CD4-positive, CD25-positive, alpha-beta regulatory T cell (primary cell): ENCODE measurements at regions not wholly inside any gene's neighbourhood (a gene's known extent, or its start where the extent isn't known, plus 50 kb on each side); places are given as distances from the start of the nearest gene placed in this dataset.

Experiments used
- ATAC-seq, 2 donors: fragments of 150-1000 bp; cut with Tn5 transposase; one replicate each; pipeline ENCODE4 v1.10.0; 2021; ENCODE audit warnings: low read depth in 2 of 2, moderate number of reproducible peaks in 2 of 2, moderate library complexity in 1 of 2
- DNase-seq, 3 donors: peaks; one replicate each; pipeline versions ENCODE4 v3.0.0 to v3.0.0-alpha.2; 2012 to 2022; ENCODE audit warnings: mixed read lengths in 1 of 3
- H3K27ac ChIP-seq: one replicate; pipeline ENCODE4 v1.7.0; 2013; ENCODE audit warnings: mild to moderate bottlenecking, low read length; ENCODE audit not compliant: insufficient read depth, poor library complexity, severe bottlenecking
- H3K27me3 ChIP-seq: one replicate; pipeline ENCODE4 v1.7.0; 2013; ENCODE audit warnings: low read length; ENCODE audit not compliant: control insufficient read depth, insufficient read depth
- H3K36me3 ChIP-seq: one replicate; pipeline ENCODE4 v1.7.0; 2013; ENCODE audit warnings: mild to moderate bottlenecking, low read length, moderate library complexity; ENCODE audit not compliant: control insufficient read depth, insufficient read depth
- H3K4me1 ChIP-seq: 2 replicates; pipeline ENCODE4 v1.7.0; 2013; ENCODE audit warnings: mild to moderate bottlenecking, low read length; ENCODE audit not compliant: insufficient read depth, control insufficient read depth, poor library complexity, severe bottlenecking
- H3K4me3 ChIP-seq: one replicate; pipeline ENCODE4 v1.7.0; 2013; ENCODE audit warnings: low read depth, mild to moderate bottlenecking, low read length, moderate library complexity
- H3K9me3 ChIP-seq, 2 experiments: 1 replicate in 1 of 2; 2 replicates in 1 of 2; pipeline ENCODE4 v1.7.0; 2013; ENCODE audit warnings: low read length in 2 of 2, mild to moderate bottlenecking in 1 of 2, moderate library complexity in 1 of 2; ENCODE audit not compliant: control insufficient read depth in 2 of 2
- H3K27ac Mint-ChIP-seq, 3 donors: one replicate each; pipeline ENCODE4 v1.8.0; 2020 to 2022; ENCODE audit warnings: mild to moderate bottlenecking in 3 of 3, mixed read lengths in 3 of 3, moderate library complexity in 2 of 3
- H3K27me3 Mint-ChIP-seq: one replicate; pipeline ENCODE4 v1.8.0; 2022; ENCODE audit warnings: mild to moderate bottlenecking, mixed read lengths
- H3K36me3 Mint-ChIP-seq: one replicate; pipeline ENCODE4 v1.8.0; 2020; ENCODE audit warnings: mixed read lengths
- H3K4me1 Mint-ChIP-seq, 4 donors: one replicate each; pipeline ENCODE4 v1.8.0; 2020 to 2022; ENCODE audit warnings: mixed read lengths in 4 of 4, mild to moderate bottlenecking in 1 of 4
- H3K4me3 Mint-ChIP-seq, 4 donors: one replicate each; pipeline ENCODE4 v1.8.0; 2020 to 2022; ENCODE audit warnings: mild to moderate bottlenecking in 4 of 4, mixed read lengths in 4 of 4, moderate library complexity in 3 of 4
- H3K9me3 Mint-ChIP-seq, 7 donors: one replicate each; pipeline ENCODE4 v1.8.0; 2020 to 2022; ENCODE audit warnings: mixed read lengths in 7 of 7, mild to moderate bottlenecking in 3 of 7, moderate library complexity in 2 of 7

GRCh38 chr13:64936879-64937278 lies 2293.3 kb downstream of the PCDH9 start:
- no peaks in the 10 kb centered on the region for H3K4me1 ChIP-seq
- no peaks in the 10 kb centered on the region for H3K27me3 ChIP-seq
- Mint-ChIP-seq H3K9me3 (peaks cover 0 to 6% (median 2%) of the 10 kb centered on the region in 7 donors), H3K4me3 (no peak overlapping the region), H3K27me3 (no peaks in the 10 kb centered on the region), H3K36me3 (no peaks in the 10 kb centered on the region), H3K27ac (no peak overlapping the region), H3K4me1 (no peaks in the 10 kb centered on the region)
- no peak for ATAC-seq
- no peak overlapping the region for H3K27ac ChIP-seq
- H3K4me3 ChIP-seq, result no peak overlapping the region
- H3K9me3 ChIP-seq, result peaks cover 2 to 6% of the 10 kb centered on the region in 2 experiments
- H3K36me3 ChIP-seq, result no peaks in the 10 kb centered on the region
- no peak for DNase-seq

- DNase-seq (no peak), ATAC-seq (no peak)
- Histone ChIP-seq H3K36me3 (no peaks in the 10 kb centered on the region), H3K4me3 (no peak overlapping the region), H3K27ac (no peak overlapping the region), H3K4me1 (no peaks in the 10 kb centered on the region), H3K27me3 (no peaks in the 10 kb centered on the region), H3K9me3 (peaks cover 0 to 2% of the 10 kb centered on the region in 2 experiments)
- no peak overlapping the region for H3K27ac Mint-ChIP-seq
- H3K27me3 Mint-ChIP-seq, result no peaks in the 10 kb centered on the region
- peaks cover 0 to 6% (median 2%) of the 10 kb centered on the region in 7 donors for H3K9me3 Mint-ChIP-seq
- H3K36me3 Mint-ChIP-seq, result no peaks in the 10 kb centered on the region
- no peaks in the 10 kb centered on the region for H3K4me1 Mint-ChIP-seq
- H3K4me3 Mint-ChIP-seq, result no peak overlapping the region
Measured at GRCh38 chr13:64935441-64935840, 2294.7 kb downstream of the PCDH9 start.

GRCh38 chr13:64934569-64935362 lies 2295.4 kb downstream of the PCDH9 start:
- Mint-ChIP-seq H3K36me3 (no peaks in the 10 kb centered on the region), H3K27me3 (no peaks in the 10 kb centered on the region), H3K27ac (no peak overlapping the region), H3K4me1 (no peaks in the 10 kb centered on the region), H3K4me3 (no peak overlapping the region), H3K9me3 (peaks cover 0 to 6% (median 2%) of the 10 kb centered on the region in 7 donors)
- DNase-seq (no peak), ATAC-seq (no peak)
- Histone ChIP-seq H3K27me3 (no peaks in the 10 kb centered on the region), H3K27ac (no peak overlapping the region), H3K9me3 (peaks cover 0 to 2% of the 10 kb centered on the region in 2 experiments), H3K36me3 (no peaks in the 10 kb centered on the region), H3K4me1 (no peaks in the 10 kb centered on the region), H3K4me3 (no peak overlapping the region)

- no peaks in the 10 kb centered on the region for H3K36me3 Mint-ChIP-seq
- H3K4me1 ChIP-seq, result no peaks in the 10 kb centered on the region
- ATAC-seq (no peak), DNase-seq (no peak)
- peaks cover 0 to 14% (median 4%) of the 10 kb centered on the region in 7 donors for H3K9me3 Mint-ChIP-seq
- no peaks in the 10 kb centered on the region for H3K27me3 ChIP-seq
- H3K9me3 ChIP-seq, result peaks cover 0 to 2% of the 10 kb centered on the region in 2 experiments
- no peaks in the 10 kb centered on the region for H3K36me3 ChIP-seq
- no peak overlapping the region for H3K4me3 ChIP-seq
- H3K27me3 Mint-ChIP-seq, result no peaks in the 10 kb centered on the region
- no peak overlapping the region for H3K27ac ChIP-seq
- H3K4me3 Mint-ChIP-seq, result no peak overlapping the region
- H3K4me1 Mint-ChIP-seq, result no peaks in the 10 kb centered on the region
- H3K27ac Mint-ChIP-seq, result no peak overlapping the region
Measured at GRCh38 chr13:64930636-64931035, 2299.5 kb downstream of the PCDH9 start.

GRCh38 chr13:64928696-64929499 lies 2301.2 kb downstream of the PCDH9 start:
- H3K27me3 Mint-ChIP-seq, result no peaks in the 10 kb centered on the region
- no peaks in the 10 kb centered on the region for H3K9me3 ChIP-seq

GRCh38 chr13:64925727-64926126 lies 2304.4 kb downstream of the PCDH9 start:
- H3K9me3 ChIP-seq, result no peaks in the 10 kb centered on the region
- H3K36me3 ChIP-seq, result no peaks in the 10 kb centered on the region
- Mint-ChIP-seq H3K36me3 (no peaks in the 10 kb centered on the region), H3K9me3 (peaks cover 0 to 20% (median 7%) of the 10 kb centered on the region in 7 donors), H3K27me3 (no peaks in the 10 kb centered on the region), H3K27ac (no peak overlapping the region), H3K4me1 (no peaks in the 10 kb centered on the region), H3K4me3 (no peak overlapping the region)
- H3K27me3 ChIP-seq, result no peaks in the 10 kb centered on the region
- H3K4me1 ChIP-seq, result no peaks in the 10 kb centered on the region
- no peak overlapping the region for H3K27ac ChIP-seq
- ATAC-seq, result no peak
- no peak for DNase-seq
- H3K4me3 ChIP-seq, result no peak overlapping the region

More at GRCh38 chr13:64928696-64929499, 2301.2 kb downstream of the PCDH9 start:
- Histone ChIP-seq H3K4me1 (no peaks in the 10 kb centered on the region), H3K36me3 (no peaks in the 10 kb centered on the region), H3K4me3 (no peak overlapping the region), H3K27ac (no peak overlapping the region), H3K27me3 (no peaks in the 10 kb centered on the region)
- H3K36me3 Mint-ChIP-seq, result no peaks in the 10 kb centered on the region
- H3K4me1 Mint-ChIP-seq, result no peaks in the 10 kb centered on the region
- ATAC-seq (no peak), DNase-seq (no peak)
- H3K4me3 Mint-ChIP-seq, result no peak overlapping the region
- H3K27ac Mint-ChIP-seq, result no peak overlapping the region
- H3K9me3 Mint-ChIP-seq, result peaks cover 0 to 8% (median 3%) of the 10 kb centered on the region in 7 donors

GRCh38 chr13:64925284-64925683 lies 2304.9 kb downstream of the PCDH9 start:
- Mint-ChIP-seq H3K4me1 (no peaks in the 10 kb centered on the region), H3K36me3 (no peaks in the 10 kb centered on the region), H3K9me3 (peaks cover 0 to 21% (median 7%) of the 10 kb centered on the region in 7 donors), H3K4me3 (no peak overlapping the region), H3K27ac (no peak overlapping the region), H3K27me3 (no peaks in the 10 kb centered on the region)
- Histone ChIP-seq H3K36me3 (no peaks in the 10 kb centered on the region), H3K27me3 (no peaks in the 10 kb centered on the region), H3K4me1 (no peaks in the 10 kb centered on the region), H3K4me3 (no peak overlapping the region), H3K27ac (no peak overlapping the region), H3K9me3 (no peaks in the 10 kb centered on the region)
- ATAC-seq (no peak), DNase-seq (no peak)
